ENCODE measurements at regions not wholly inside any gene's neighbourhood (a gene's known extent, or its start where the extent isn't known, plus 50 kb on each side); places are given as distances from the start of the nearest gene placed in this dataset.

GRCh38 chr9:105121861-105122430 is 122.5 kb upstream of the SLC44A1 start:
- no peak for TF ChIP-seq MCM3 (IDR thresholded peaks at IDR 0.05)
- TF ChIP-seq BRF1 (IDR thresholded peaks at IDR 0.05; ENCODE audit: borderline replicate concordance, extremely low read depth, insufficient read length) = no peak
- no peak for TF ChIP-seq JUND (IDR thresholded peaks at IDR 0.05; ENCODE audit: borderline replicate concordance, low read depth, low read length)
- TF ChIP-seq JUND (tag; IDR thresholded peaks at IDR 0.05; ENCODE audit: borderline replicate concordance, low read depth, low read length) = no peak
- TF ChIP-seq, protein P1, sequence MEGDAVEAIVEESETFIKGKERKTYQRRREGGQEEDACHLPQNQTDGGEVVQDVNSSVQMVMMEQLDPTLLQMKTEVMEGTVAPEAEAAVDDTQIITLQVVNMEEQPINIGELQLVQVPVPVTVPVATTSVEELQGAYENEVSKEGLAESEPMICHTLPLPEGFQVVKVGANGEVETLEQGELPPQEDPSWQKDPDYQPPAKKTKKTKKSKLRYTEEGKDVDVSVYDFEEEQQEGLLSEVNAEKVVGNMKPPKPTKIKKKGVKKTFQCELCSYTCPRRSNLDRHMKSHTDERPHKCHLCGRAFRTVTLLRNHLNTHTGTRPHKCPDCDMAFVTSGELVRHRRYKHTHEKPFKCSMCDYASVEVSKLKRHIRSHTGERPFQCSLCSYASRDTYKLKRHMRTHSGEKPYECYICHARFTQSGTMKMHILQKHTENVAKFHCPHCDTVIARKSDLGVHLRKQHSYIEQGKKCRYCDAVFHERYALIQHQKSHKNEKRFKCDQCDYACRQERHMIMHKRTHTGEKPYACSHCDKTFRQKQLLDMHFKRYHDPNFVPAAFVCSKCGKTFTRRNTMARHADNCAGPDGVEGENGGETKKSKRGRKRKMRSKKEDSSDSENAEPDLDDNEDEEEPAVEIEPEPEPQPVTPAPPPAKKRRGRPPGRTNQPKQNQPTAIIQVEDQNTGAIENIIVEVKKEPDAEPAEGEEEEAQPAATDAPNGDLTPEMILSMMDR (IDR thresholded peaks at IDR 0.05 in 2 of 3, conservative IDR thresholded peaks at IDR 0.05 in 1 of 3; ENCODE audit: insufficient read depth in 2 of 3, low read depth in 1 of 3, low read length in 3 of 3) = no peak

Data from K562 (cell line).